SHP77 treated with DMSO at 0.1 percent for 48 hours (cell line): ENCODE measurements at regions not wholly inside any gene's neighbourhood (a gene's known extent, or its start where the extent isn't known, plus 50 kb on each side); places are given as distances from the start of the nearest gene placed in this dataset.

Experiments
- DNase-seq: peaks from one replicate; lab custom pipeline; 2025; lab: John Stamatoyannopoulos, UW

DNA sequence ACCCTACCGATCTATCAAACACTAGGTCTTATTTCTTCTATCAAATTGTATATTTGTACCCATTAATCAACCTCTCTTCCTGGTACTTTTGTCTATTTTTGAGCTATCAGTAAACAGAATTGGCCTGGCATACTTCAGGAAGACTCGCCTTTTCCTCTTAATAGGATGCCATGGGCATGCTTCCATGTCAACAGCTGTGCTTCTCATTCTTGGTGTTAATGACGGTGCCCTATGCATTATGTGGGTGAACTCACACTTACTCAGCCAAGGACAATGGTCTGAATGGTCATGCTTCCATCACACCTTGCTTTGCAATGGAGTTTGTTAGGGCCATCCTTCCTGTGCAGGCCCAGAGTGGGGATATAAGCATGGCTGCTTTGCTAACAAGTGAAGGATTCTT is 521.8 kb downstream of the MIAT start:
- DNase-seq: no peak

DNA sequence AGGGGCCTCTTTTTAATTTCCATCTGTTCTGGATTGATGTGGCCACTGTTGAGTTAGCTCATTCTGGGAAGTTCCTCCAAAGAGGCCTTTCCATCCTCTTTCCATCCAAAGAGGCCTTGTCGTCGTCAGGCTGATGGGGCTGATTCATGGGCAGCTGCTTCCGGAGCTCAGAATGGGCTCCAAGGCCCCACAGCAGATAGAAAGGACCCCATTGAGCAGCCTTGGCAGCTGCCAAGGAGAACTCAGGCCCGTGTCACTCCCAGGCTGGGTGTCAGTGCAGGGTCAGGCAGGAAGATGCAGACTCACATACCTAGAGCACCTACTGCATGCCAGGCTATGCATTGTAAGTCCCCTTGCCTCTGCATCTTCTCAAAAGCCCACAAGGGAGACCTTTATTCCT is 524.1 kb downstream of the MIAT start:
- DNase-seq: no peak

GRCh38 chr22:27183474-27183873 is 526.1 kb downstream of the MIAT start:
- no peak for DNase-seq

- DNase-seq: no peak
These were observed 527.8 kb downstream of the MIAT start for GRCh38 chr22:27185099-27185709.

DNA sequence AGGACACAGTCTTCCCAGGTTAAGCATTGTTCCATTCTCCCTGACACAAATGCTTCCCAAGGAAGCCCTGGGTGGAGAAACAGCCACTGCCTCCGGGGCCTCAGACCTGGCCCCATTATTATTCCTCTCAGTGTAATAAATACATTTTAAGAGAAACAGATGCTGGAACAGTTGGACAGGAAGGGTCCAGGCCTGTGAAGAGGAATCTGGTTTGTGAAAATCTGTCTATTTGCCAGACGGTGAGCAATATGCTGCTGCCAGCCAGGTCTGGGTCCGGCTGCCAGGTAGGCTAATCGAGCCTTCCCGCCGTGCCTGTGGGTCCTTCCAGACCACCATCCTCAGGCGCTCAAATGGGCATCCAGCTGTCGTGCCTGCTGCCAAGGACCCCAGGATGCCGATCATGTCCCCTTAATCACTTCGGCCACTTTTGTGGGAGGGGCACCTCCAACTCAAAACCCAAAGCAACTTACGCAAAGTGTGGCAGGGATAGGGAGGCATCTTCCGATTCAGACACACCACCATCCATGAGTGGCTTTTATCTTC is 528.4 kb downstream of the MIAT start:
- no peak for DNase-seq

GRCh38 chr22:27186643-27187042 is 529.3 kb downstream of the MIAT start:
- DNase-seq: no peak

GRCh38 chr22:27192135-27192829 is 534.9 kb downstream of the MIAT start:
- no peak for DNase-seq

DNA sequence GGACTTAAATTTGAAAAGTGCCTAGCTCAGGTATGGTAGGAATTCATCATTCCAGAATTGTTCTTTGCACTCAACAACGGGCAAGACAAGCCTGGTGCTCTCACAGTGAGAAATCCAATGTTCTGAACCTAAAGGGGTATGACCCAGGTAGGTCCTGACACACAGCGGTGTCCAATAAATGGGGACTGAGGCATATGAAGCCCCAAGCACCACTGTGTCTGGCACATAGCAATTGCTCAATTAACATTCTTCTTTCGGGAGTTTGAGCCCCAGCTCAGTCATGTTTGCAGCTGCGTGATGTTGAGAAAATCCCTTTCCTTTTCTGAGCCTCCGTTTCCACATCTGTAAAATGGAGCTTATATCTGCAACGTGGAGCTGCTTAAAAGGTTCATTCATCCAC is 535.8 kb downstream of the MIAT start:
- DNase-seq: no peak

DNA sequence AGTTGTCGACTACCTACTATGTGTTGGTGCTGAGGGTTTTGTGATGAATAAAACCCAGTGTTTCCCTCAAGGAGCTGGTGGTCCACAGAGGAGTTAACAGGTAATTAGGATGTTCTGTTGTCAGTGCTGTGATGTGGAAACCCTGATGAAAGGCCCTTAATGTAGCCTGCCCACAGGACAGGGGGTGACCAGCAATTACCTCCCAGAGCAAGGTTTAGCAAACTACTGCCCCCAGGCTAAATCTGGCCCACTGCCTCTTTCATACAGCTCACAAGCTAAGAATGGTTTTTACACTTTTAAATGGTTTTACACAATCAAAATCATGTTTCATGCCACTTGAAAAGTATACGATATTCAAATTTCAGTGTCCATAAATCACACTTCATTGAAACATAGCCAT is 536.2 kb downstream of the MIAT start:
- no peak for DNase-seq

GRCh38 chr22:27194096-27194748 is 536.8 kb downstream of the MIAT start:
- DNase-seq: no peak

- DNase-seq: no peak
These were observed 537.7 kb downstream of the MIAT start for GRCh38 chr22:27195094-27195493.

GRCh38 chr22:27195494-27195893 is 538.1 kb downstream of the MIAT start:
- DNase-seq: no peak

- no peak for DNase-seq
These were observed 539.2 kb downstream of the MIAT start for GRCh38 chr22:27196606-27197005.

DNA sequence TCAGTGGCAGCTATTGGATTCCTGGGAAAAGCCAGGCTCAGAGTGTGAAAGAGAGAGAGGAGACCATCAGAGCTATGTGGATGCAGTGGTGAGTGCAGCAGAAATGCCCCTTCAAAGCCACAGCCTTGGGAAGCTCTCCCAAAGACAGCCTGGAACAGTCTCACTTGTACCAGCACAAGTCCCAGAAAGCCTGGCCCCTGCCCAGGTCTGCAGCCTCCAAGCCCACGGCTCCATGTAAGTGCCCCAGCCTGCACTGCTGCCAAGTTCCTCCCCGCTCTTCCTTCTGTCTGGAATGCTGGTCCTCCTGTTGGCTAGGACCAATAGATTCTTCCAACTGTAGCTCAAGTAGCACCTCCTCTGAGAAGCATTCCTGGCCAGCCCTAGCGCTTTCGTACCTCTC is 539.7 kb downstream of the MIAT start:
- no peak for DNase-seq

GRCh38 chr22:27197618-27198017 is 540.2 kb downstream of the MIAT start:
- DNase-seq: no peak

GRCh38 chr22:27198518-27199035 is 541.2 kb downstream of the MIAT start:
- no peak for DNase-seq

DNA sequence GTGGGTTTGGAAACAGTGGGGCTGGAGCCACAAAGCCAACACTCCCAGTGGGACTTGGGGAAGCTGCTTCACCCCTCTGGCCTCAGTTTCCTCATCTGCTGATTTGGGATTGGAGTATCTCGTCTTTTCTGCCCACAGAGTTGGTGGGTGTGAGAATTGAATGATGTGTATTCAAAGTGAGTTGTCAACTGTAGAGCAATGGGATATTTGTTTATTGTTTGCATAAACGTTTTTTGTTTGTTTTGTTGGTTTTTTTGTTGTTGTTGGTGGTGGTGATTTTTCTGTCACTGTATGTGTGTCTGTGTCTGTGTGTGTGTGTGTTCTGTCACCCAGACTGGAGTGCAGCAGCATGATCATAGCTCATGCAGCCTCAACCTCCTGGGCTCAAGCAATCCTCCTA is 542.0 kb downstream of the MIAT start:
- DNase-seq: no peak

GRCh38 chr22:27201276-27201675 is 543.9 kb downstream of the MIAT start:
- DNase-seq: no peak

GRCh38 chr22:27201741-27202140 is 544.4 kb downstream of the MIAT start:
- no peak for DNase-seq

DNA sequence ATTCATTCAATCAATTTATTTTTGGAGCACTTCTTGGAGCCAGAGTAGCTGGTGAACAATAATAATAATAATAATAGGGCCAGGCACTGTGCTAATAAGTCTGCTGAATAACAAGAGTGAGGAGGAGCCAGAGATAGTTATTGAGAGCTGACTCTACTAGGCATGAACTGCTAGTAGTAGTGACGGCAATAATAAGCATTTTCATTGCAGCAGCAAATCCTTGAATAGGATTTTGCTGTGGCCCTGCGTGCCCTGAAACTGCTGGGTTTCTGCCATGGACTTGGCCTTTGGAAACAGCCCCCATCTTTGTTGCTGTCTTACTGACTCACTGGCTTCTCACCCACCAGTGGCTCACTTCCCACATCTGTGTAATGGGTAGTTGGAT is 545.9 kb downstream of the MIAT start:
- no peak for DNase-seq

DNA sequence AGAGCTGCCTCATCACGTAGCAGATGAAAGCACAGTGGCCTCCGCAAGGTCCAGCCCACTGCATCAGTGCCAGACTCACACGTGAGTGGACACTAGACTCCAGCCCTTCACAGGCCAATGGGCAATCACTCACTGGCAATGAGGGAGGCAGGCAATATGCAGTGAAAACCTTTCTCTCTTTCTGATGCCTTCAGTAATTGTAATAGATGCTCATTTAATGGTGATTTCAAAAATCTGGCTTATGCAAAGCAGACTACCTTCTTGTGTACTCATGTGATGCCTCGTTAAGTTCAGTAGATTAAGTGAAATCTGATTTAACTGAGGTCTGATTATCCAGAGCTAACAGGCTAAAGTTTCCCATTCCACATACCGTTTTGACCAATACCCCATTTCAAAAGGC is 546.9 kb downstream of the MIAT start:
- no peak for DNase-seq

DNA sequence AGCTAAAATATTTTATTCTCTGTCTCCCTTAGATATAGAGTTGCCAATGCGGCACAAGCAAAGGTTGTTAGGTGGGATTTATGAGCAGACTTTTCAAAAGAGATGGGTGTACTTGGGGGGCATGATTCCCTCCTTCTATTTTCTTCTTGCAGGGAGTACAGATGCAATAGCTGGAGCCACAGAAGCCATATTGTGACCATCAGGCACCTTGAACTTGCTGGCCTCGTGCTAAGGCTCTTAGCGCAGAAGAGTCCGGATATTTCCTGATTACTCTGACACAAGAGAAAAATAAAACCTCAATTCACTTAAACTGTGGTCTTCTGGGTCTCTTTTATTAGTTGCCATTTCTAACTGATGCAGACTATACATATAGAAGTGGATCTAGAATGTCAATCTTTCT is 547.4 kb downstream of the MIAT start:
- DNase-seq: no peak
